ENCODE measurements at regions not wholly inside any gene's neighbourhood (a gene's known extent, or its start where the extent isn't known, plus 50 kb on each side); places are given as distances from the start of the nearest gene placed in this dataset.

GRCh38 chr12:70122804-70123203 lies 120.4 kb upstream of the CNOT2 start:
- H3K9me3 ChIP-seq: no peaks in the 10 kb centered on the region
- no peak overlapping the region for H3K4me2 ChIP-seq
- POLR2A ChIA-PET: no interaction called here
- H3K4me3 ChIP-seq (ENCODE audit: low read depth in 2 of 2, low read length in 1 of 2): no peak overlapping the region
- WGBS (ENCODE audit: low lambda C conversion rate): 57% methylated on average over 4 of the region's 5 CpGs
- no peak overlapping the region for H3K27ac ChIP-seq (ENCODE audit: low read depth in 2 of 2, low read length in 1 of 2)
- no peak overlapping the region for H3K9ac ChIP-seq
- H3K79me2 ChIP-seq (ENCODE audit: insufficient read depth): no peaks in the 10 kb centered on the region
- no peaks in the 10 kb centered on the region for H3K36me3 ChIP-seq (replicated peaks in 1 of 2; ENCODE audit: control insufficient read depth in 1 of 2, insufficient read depth in 2 of 2, low read length in 1 of 2)
- no peak for DNase-seq
- no peaks in the 10 kb centered on the region for H3F3A ChIP-seq (replicated peaks; ENCODE audit: insufficient read depth)
- H3K9me2 ChIP-seq: no peaks in the 10 kb centered on the region
- TF ChIP-seq TEAD4 (IDR thresholded peaks at IDR 0.05; ENCODE audit: borderline replicate concordance, insufficient read depth): no peak
- TF ChIP-seq YY1 (IDR thresholded peaks at IDR 0.05; ENCODE audit: low read depth): no peak
- TF ChIP-seq EP300 (IDR thresholded peaks at IDR 0.05; ENCODE audit: borderline replicate concordance in 1 of 2, low read depth in 1 of 2, low read length in 1 of 2): no peak
- TF ChIP-seq REST (IDR thresholded peaks at IDR 0.05; ENCODE audit: low read depth, low read length): no peak
- TF ChIP-seq NRF1 (IDR thresholded peaks at IDR 0.05; ENCODE audit: low read depth, low read length): no peak
- no peak for TF ChIP-seq TAF1 (IDR thresholded peaks at IDR 0.05; ENCODE audit: borderline replicate concordance, low read depth, low read length)
- TF ChIP-seq SIN3A (IDR thresholded peaks at IDR 0.05; ENCODE audit: borderline replicate concordance, low read depth, low read length): no peak
- TF ChIP-seq ELF1 (IDR thresholded peaks at IDR 0.05): no peak
- no peak for TF ChIP-seq PBX3 (IDR thresholded peaks at IDR 0.05)
- TF ChIP-seq, protein P1, sequence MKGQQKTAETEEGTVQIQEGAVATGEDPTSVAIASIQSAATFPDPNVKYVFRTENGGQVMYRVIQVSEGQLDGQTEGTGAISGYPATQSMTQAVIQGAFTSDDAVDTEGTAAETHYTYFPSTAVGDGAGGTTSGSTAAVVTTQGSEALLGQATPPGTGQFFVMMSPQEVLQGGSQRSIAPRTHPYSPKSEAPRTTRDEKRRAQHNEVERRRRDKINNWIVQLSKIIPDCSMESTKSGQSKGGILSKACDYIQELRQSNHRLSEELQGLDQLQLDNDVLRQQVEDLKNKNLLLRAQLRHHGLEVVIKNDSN (IDR thresholded peaks at IDR 0.05; ENCODE audit: borderline replicate concordance, low read depth): no peak
- no peak for TF ChIP-seq GATA2 (CRISPR knock-in tag; IDR thresholded peaks at IDR 0.05)
- no peaks in the 10 kb centered on the region for H4K20me1 ChIP-seq (ENCODE audit: insufficient read depth)
- H2AFZ ChIP-seq (ENCODE audit: low read depth): no peak overlapping the region
- H3K27me3 ChIP-seq (ENCODE audit: insufficient read depth): no peaks in the 10 kb centered on the region
- CTCF ChIA-PET: interaction anchor here (0.8 to 1.4 kb wide), 2 partner anchors 222 to 329 kb away, joined by 3 read pairs; no protein-coding TSS in a partner anchor
- H3K4me1 ChIP-seq (ENCODE audit: control insufficient read depth in 1 of 2, insufficient read depth in 2 of 2, low read depth in 1 of 2, low read length in 1 of 2): peaks cover 0 to 6% of the 10 kb centered on the region in 2 experiments; a peak in 2 of 4 replicates

DNA sequence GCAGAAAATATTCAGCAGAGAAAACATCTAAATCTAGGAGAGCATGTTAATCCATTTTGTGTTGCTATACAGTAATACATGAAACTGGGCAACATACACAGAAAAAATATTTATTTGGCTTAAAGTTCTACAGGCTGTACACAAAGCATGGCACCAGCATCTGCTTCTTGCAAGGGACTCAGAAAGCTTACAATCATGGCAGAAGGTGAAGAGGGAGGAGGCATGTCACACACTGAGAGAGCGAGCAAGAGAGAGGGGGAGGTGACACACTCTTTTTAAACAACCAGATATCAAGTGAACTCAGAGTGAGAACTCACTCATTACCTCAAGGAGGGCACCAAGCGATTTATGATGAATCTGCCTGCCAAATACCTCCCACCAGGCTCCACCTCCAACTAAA lies 94.2 kb upstream of the CNOT2 start:
- Histone ChIP-seq H3K9me2 (no peaks in the 10 kb centered on the region), H3K79me2 (ENCODE audit: insufficient read depth) (no peaks in the 10 kb centered on the region), H3K9me3 (no peaks in the 10 kb centered on the region), H3K4me2 (no peak overlapping the region), H3K27ac (ENCODE audit: low read depth in 2 of 2, low read length in 1 of 2) (no peak overlapping the region), H3F3A (replicated peaks; ENCODE audit: insufficient read depth) (no peaks in the 10 kb centered on the region), H3K4me3 (ENCODE audit: low read depth in 2 of 2, low read length in 1 of 2) (no peak overlapping the region), H2AFZ (ENCODE audit: low read depth) (no peak overlapping the region), H3K9ac (no peak overlapping the region), H3K4me1 (ENCODE audit: control insufficient read depth in 1 of 2, insufficient read depth in 2 of 2, low read depth in 1 of 2, low read length in 1 of 2) (no peaks in the 10 kb centered on the region), H3K36me3 (replicated peaks in 1 of 2; ENCODE audit: control insufficient read depth in 1 of 2, insufficient read depth in 2 of 2, low read length in 1 of 2) (no peaks in the 10 kb centered on the region), H3K27me3 (ENCODE audit: insufficient read depth) (no peaks in the 10 kb centered on the region), H4K20me1 (ENCODE audit: insufficient read depth) (no peaks in the 10 kb centered on the region)
- DNase-seq: no peak
- ChIA-PET POLR2A (no interaction called here), CTCF (no interaction called here)
- WGBS (ENCODE audit: low lambda C conversion rate): 31% methylated on average over 2 of the region's 2 CpGs
- TF ChIP-seq, protein P2, sequence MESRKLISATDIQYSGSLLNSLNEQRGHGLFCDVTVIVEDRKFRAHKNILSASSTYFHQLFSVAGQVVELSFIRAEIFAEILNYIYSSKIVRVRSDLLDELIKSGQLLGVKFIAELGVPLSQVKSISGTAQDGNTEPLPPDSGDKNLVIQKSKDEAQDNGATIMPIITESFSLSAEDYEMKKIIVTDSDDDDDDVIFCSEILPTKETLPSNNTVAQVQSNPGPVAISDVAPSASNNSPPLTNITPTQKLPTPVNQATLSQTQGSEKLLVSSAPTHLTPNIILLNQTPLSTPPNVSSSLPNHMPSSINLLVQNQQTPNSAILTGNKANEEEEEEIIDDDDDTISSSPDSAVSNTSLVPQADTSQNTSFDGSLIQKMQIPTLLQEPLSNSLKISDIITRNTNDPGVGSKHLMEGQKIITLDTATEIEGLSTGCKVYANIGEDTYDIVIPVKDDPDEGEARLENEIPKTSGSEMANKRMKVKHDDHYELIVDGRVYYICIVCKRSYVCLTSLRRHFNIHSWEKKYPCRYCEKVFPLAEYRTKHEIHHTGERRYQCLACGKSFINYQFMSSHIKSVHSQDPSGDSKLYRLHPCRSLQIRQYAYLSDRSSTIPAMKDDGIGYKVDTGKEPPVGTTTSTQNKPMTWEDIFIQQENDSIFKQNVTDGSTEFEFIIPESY (IDR thresholded peaks at IDR 0.05; ENCODE audit: borderline replicate concordance, low read depth): no peak
- TF ChIP-seq RFX5 (IDR thresholded peaks at IDR 0.05; ENCODE audit: low read length) (no peak), FOSL2 (IDR thresholded peaks at IDR 0.05; ENCODE audit: borderline replicate concordance, low read depth) (no peak), EZH2phosphoT487 (IDR thresholded peaks at IDR 0.05; ENCODE audit: borderline replicate concordance, low read depth) (no peak), PBX3 (IDR thresholded peaks at IDR 0.05) (no peak), MXI1 (IDR thresholded peaks at IDR 0.05; ENCODE audit: low read depth, low read length) (no peak), TCF12 (IDR thresholded peaks at IDR 0.05) (no peak), NRF1 (IDR thresholded peaks at IDR 0.05; ENCODE audit: low read depth, low read length) (no peak)
- TF ChIP-seq, protein P3, sequence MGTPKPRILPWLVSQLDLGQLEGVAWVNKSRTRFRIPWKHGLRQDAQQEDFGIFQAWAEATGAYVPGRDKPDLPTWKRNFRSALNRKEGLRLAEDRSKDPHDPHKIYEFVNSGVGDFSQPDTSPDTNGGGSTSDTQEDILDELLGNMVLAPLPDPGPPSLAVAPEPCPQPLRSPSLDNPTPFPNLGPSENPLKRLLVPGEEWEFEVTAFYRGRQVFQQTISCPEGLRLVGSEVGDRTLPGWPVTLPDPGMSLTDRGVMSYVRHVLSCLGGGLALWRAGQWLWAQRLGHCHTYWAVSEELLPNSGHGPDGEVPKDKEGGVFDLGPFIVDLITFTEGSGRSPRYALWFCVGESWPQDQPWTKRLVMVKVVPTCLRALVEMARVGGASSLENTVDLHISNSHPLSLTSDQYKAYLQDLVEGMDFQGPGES (IDR thresholded peaks at IDR 0.05; ENCODE audit: low read depth, low read length): no peak
